Osteoblast (primary cell): ENCODE measurements at regions not wholly inside any gene's neighbourhood (a gene's known extent, or its start where the extent isn't known, plus 50 kb on each side); places are given as distances from the start of the nearest gene placed in this dataset.
"Not testable (repeated sequence)": the region's sequence is repeated elsewhere in the genome, so short reads cannot be mapped to it uniquely, and the experiment has no call there.

Experiments used
- DNase-seq: peaks from one replicate; pipeline ENCODE4 v3.0.0; 2011; ENCODE audit warnings: low spot score, mixed read lengths; ENCODE audit not compliant: insufficient read length; ENCODE audit errors: missing footprints
- H2AFZ ChIP-seq: 2 replicates; pipeline ENCODE4 v1.6.0; 2011; ENCODE audit warnings: mild to moderate bottlenecking, low read length
- H3K27ac ChIP-seq: 2 replicates; pipeline ENCODE4 v1.5.1; 2011; ENCODE audit warnings: mild to moderate bottlenecking, low read depth, low read length, moderate library complexity
- H3K27me3 ChIP-seq: 2 replicates; pipeline ENCODE4 v1.6.0; 2012; ENCODE audit warnings: mild to moderate bottlenecking, control low read depth, inconsistent platforms, low read length, moderate library complexity; ENCODE audit not compliant: insufficient read depth
- H3K36me3 ChIP-seq: 2 replicates; pipeline ENCODE4 v1.5.1; 2011; ENCODE audit warnings: mild to moderate bottlenecking, low read length, control low read depth, moderate library complexity; ENCODE audit not compliant: insufficient read depth
- H3K4me1 ChIP-seq: 2 replicates; pipeline ENCODE4 v1.5.1; 2011; ENCODE audit warnings: mild to moderate bottlenecking, low read length, control low read depth, moderate library complexity; ENCODE audit not compliant: insufficient read depth
- H3K4me2 ChIP-seq: 2 replicates; pipeline ENCODE4 v1.6.0; 2011; ENCODE audit warnings: mild to moderate bottlenecking, low read length; ENCODE audit not compliant: insufficient read depth
- H3K4me3 ChIP-seq: fragments of 200-600 bp; sonication (generic); 3 replicates; pipeline ENCODE4 v1.5.1; 2012; ENCODE audit warnings: mild to moderate bottlenecking, low read length, inconsistent platforms; ENCODE audit not compliant: insufficient read depth
- H3K79me2 ChIP-seq: 2 replicates; pipeline ENCODE4 v1.6.0; 2012; ENCODE audit warnings: mild to moderate bottlenecking, low read length, control low read depth, inconsistent platforms; ENCODE audit not compliant: insufficient read depth
- H3K9me3 ChIP-seq: 2 replicates; pipeline ENCODE4 v1.5.1; 2011; ENCODE audit warnings: low read depth, low read length, control low read depth
- H4K20me1 ChIP-seq: 2 replicates; pipeline ENCODE4 v1.6.0; 2012; ENCODE audit warnings: mild to moderate bottlenecking, low read length, control low read depth; ENCODE audit not compliant: insufficient read depth
- CTCF ChIP-seq: IDR thresholded peaks from 2 replicates; pipeline ENCODE4 v1.5.1; 2011; ENCODE audit warnings: mild to moderate bottlenecking, low read depth, low read length, moderate library complexity; ENCODE audit errors: extremely low read depth

- no peaks in the 10 kb centered on the region for H4K20me1 ChIP-seq
- H3K4me1 ChIP-seq: no peaks in the 10 kb centered on the region
- no peaks in the 10 kb centered on the region for H3K27me3 ChIP-seq
- H3K4me3 ChIP-seq: no peak overlapping the region
- no peaks in the 10 kb centered on the region for H3K79me2 ChIP-seq
- no peak overlapping the region for H3K27ac ChIP-seq
- no peak overlapping the region for H2AFZ ChIP-seq
- no peaks in the 10 kb centered on the region for H3K36me3 ChIP-seq
- TF ChIP-seq CTCF: no peak
- no peak for DNase-seq
- no peak overlapping the region for H3K4me2 ChIP-seq
- H3K9me3 ChIP-seq: no peaks in the 10 kb centered on the region
These were observed 290.7 kb upstream of the PDE3A start for GRCh38 chr12:20077618-20078017.

- no peaks in the 10 kb centered on the region for H3K27me3 ChIP-seq
- no peaks in the 10 kb centered on the region for H4K20me1 ChIP-seq
- no peak overlapping the region for H2AFZ ChIP-seq
- H3K36me3 ChIP-seq: no peaks in the 10 kb centered on the region
- no peaks in the 10 kb centered on the region for H3K79me2 ChIP-seq
- no peaks in the 10 kb centered on the region for H3K4me1 ChIP-seq
- TF ChIP-seq CTCF: no peak
- no peak overlapping the region for H3K4me3 ChIP-seq
- H3K4me2 ChIP-seq: no peak overlapping the region
- no peak overlapping the region for H3K27ac ChIP-seq
- no peak for DNase-seq
- no peaks in the 10 kb centered on the region for H3K9me3 ChIP-seq
These were observed 279.3 kb upstream of the PDE3A start for GRCh38 chr12:20089077-20089476.

- not testable (repeated sequence) for H3K9me3 ChIP-seq, H3K4me3 ChIP-seq, H3K79me2 ChIP-seq, H3K36me3 ChIP-seq, DNase-seq, H2AFZ ChIP-seq, H3K4me2 ChIP-seq, H3K27ac ChIP-seq, H4K20me1 ChIP-seq, H3K27me3 ChIP-seq
- peaks cover 14% of the 10 kb centered on the region for H3K4me1 ChIP-seq
These were observed 275.0 kb upstream of the PDE3A start for GRCh38 chr12:20093190-20093810.

GRCh38 chr12:20096430-20096829 is 271.9 kb upstream of the PDE3A start:
- no peak for TF ChIP-seq CTCF
- Histone ChIP-seq H3K9me3 (no peaks in the 10 kb centered on the region), H3K79me2 (no peaks in the 10 kb centered on the region), H4K20me1 (no peaks in the 10 kb centered on the region), H3K36me3 (no peaks in the 10 kb centered on the region), H3K4me3 (no peak overlapping the region), H3K4me1 (peaks cover 16% of the 10 kb centered on the region), H2AFZ (no peak overlapping the region), H3K4me2 (no peak overlapping the region), H3K27me3 (no peaks in the 10 kb centered on the region), H3K27ac (no peak overlapping the region)
- DNase-seq: no peak
